HG03280 (cell line): ENCODE measurements at regions not wholly inside any gene's neighbourhood (a gene's known extent, or its start where the extent isn't known, plus 50 kb on each side); places are given as distances from the start of the nearest gene placed in this dataset.

Experiments
- ATAC-seq: cut with Tn5 transposase; IDR thresholded peaks from one replicate; pipeline ENCODE4 v1.9.1; 2021; ENCODE audit warnings: mild to moderate bottlenecking, moderate library complexity; ENCODE audit not compliant: unreplicated experiment

GRCh38 chr21:27132266-27132665 is 165.4 kb upstream of the ADAMTS5 start:
- ATAC-seq: no peak

- ATAC-seq: no peak
These were observed 163.3 kb upstream of the ADAMTS5 start for GRCh38 chr21:27130154-27130553.

- no peak for ATAC-seq
These were observed 162.8 kb upstream of the ADAMTS5 start for GRCh38 chr21:27129694-27130093.

- ATAC-seq: no peak
These were observed 162.3 kb upstream of the ADAMTS5 start for GRCh38 chr21:27129215-27129614.

- ATAC-seq: no peak
These were observed 159.3 kb upstream of the ADAMTS5 start for GRCh38 chr21:27126140-27126539.

GRCh38 chr21:27122686-27123085 is 155.8 kb upstream of the ADAMTS5 start:
- no peak for ATAC-seq

- no peak for ATAC-seq
These were observed 147.2 kb upstream of the ADAMTS5 start for GRCh38 chr21:27114111-27114510.

- no peak for ATAC-seq
These were observed 145.3 kb upstream of the ADAMTS5 start for GRCh38 chr21:27112186-27112585.

GRCh38 chr21:27110956-27111355 is 144.1 kb upstream of the ADAMTS5 start:
- ATAC-seq: no peak

- no peak for ATAC-seq
These were observed 141.8 kb upstream of the ADAMTS5 start for GRCh38 chr21:27108701-27109100.

GRCh38 chr21:27108228-27108627 is 141.3 kb upstream of the ADAMTS5 start:
- no peak for ATAC-seq

- no peak for ATAC-seq
These were observed 138.1 kb upstream of the ADAMTS5 start for GRCh38 chr21:27104846-27105431.

GRCh38 chr21:27103768-27104167 is 136.9 kb upstream of the ADAMTS5 start:
- ATAC-seq: no peak

GRCh38 chr21:27101523-27101922 is 134.6 kb upstream of the ADAMTS5 start:
- no peak for ATAC-seq

GRCh38 chr21:27094184-27094948 is 127.5 kb upstream of the ADAMTS5 start:
- no peak for ATAC-seq

GRCh38 chr21:27086630-27087029 is 119.7 kb upstream of the ADAMTS5 start:
- no peak for ATAC-seq

- ATAC-seq: no peak
These were observed 119.3 kb upstream of the ADAMTS5 start for GRCh38 chr21:27086186-27086585.

- ATAC-seq: no peak
These were observed 118.5 kb upstream of the ADAMTS5 start for GRCh38 chr21:27085387-27085786.

GRCh38 chr21:27083144-27083543 is 116.3 kb upstream of the ADAMTS5 start:
- ATAC-seq: no peak

- ATAC-seq: no peak
These were observed 115.6 kb upstream of the ADAMTS5 start for GRCh38 chr21:27082431-27083010.

GRCh38 chr21:27079636-27080240 is 112.8 kb upstream of the ADAMTS5 start:
- no peak for ATAC-seq

GRCh38 chr21:27078915-27079314 is 112.0 kb upstream of the ADAMTS5 start:
- no peak for ATAC-seq
